Activated CD8-positive, alpha-beta memory T cell treated with anti-CD3 and anti-CD28 coated beads, Interleukin-2, amount 50 U/mL, for 48 hours (primary cell): ENCODE measurements at regions not wholly inside any gene's neighbourhood (a gene's known extent, or its start where the extent isn't known, plus 50 kb on each side); places are given as distances from the start of the nearest gene placed in this dataset.

Experiments used
- DNase-seq: peaks from one replicate; pipeline ENCODE4 v3.0.0-alpha.2; 2020

GRCh38 chr13:44058067-44058466, 178.4 kb downstream of the LACC1 start:
- DNase-seq: no peak

- DNase-seq: no peak
These were observed 179.0 kb downstream of the LACC1 start for GRCh38 chr13:44058624-44059215.

GRCh38 chr13:44061876-44062275, 182.2 kb downstream of the LACC1 start:
- DNase-seq: no peak

- no peak for DNase-seq
These were observed 183.8 kb downstream of the LACC1 start for GRCh38 chr13:44063467-44063866.

- no peak for DNase-seq
These were observed 184.2 kb downstream of the LACC1 start for GRCh38 chr13:44063881-44064280.

GRCh38 chr13:44064357-44064756, 184.7 kb downstream of the LACC1 start:
- DNase-seq: no peak

GRCh38 chr13:44068169-44068568, 188.5 kb downstream of the LACC1 start:
- DNase-seq: no peak

- no peak for DNase-seq
These were observed 189.0 kb downstream of the LACC1 start for GRCh38 chr13:44068737-44069136.

GRCh38 chr13:44072536-44072935, 192.8 kb downstream of the LACC1 start:
- DNase-seq: no peak

GRCh38 chr13:44074611-44075010, 194.9 kb downstream of the LACC1 start:
- no peak for DNase-seq

GRCh38 chr13:44075113-44075512, 195.4 kb downstream of the LACC1 start:
- no peak for DNase-seq

GRCh38 chr13:44078806-44079376, 199.2 kb downstream of the LACC1 start:
- DNase-seq: no peak

- DNase-seq: no peak
These were observed 199.9 kb downstream of the LACC1 start for GRCh38 chr13:44079413-44080205.

GRCh38 chr13:44084146-44084545, 204.4 kb downstream of the LACC1 start:
- no peak for DNase-seq

GRCh38 chr13:44086389-44086788, 206.7 kb downstream of the LACC1 start:
- no peak for DNase-seq

GRCh38 chr13:44088411-44088810, 208.7 kb downstream of the LACC1 start:
- no peak for DNase-seq

GRCh38 chr13:44088991-44089413, 209.3 kb downstream of the LACC1 start:
- no peak for DNase-seq

- no peak for DNase-seq
These were observed 209.7 kb downstream of the LACC1 start for GRCh38 chr13:44089452-44089851.

GRCh38 chr13:44092078-44092970, 212.6 kb downstream of the LACC1 start:
- no peak for DNase-seq

- DNase-seq: no peak
These were observed 214.2 kb downstream of the LACC1 start for GRCh38 chr13:44093607-44094564.

- DNase-seq: no peak
These were observed 217.2 kb downstream of the LACC1 start for GRCh38 chr13:44096901-44097300.

GRCh38 chr13:44098559-44098958, 218.9 kb downstream of the LACC1 start:
- DNase-seq: no peak
